ENCODE measurements at regions not wholly inside any gene's neighbourhood (a gene's known extent, or its start where the extent isn't known, plus 50 kb on each side); places are given as distances from the start of the nearest gene placed in this dataset.
"Not testable (repeated sequence)": the region's sequence is repeated elsewhere in the genome, so short reads cannot be mapped to it uniquely, and the experiment has no call there.

DNA sequence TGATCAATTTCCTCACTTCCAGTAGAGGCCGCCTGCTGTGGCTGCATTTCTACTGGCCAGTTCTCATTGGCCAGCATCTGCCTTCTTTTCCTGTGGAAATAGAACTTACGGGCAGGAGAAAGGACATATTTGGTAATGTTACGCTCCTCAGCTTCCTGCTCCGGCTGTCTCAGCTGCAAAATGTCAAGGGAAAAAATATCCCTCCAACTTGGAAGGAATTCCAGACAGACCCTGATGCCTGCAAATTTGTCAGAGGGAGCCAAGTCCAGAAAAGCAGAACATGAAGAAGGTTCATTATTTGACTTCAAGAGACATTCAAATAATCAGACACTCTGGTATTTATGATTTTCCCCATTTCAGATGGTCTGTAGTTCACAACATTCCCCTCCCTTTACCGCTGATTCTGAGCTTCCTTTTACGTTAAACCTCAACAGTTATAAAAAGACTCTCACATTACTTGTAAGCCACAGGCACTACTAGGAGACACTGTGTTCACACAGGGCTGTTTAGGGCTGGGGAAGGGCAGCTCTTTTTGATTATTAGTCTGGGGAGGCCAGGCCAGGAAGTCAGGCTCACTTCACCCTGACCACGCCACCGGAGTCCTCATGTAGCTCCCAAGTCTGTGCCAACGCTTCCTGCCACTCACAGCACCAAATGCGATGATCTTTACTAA is 179.6 kb upstream of the CCN2 start:
- H3K27me3 ChIP-seq (ENCODE audit: control insufficient read depth, insufficient read depth) = no peaks in the 10 kb centered on the region
- peaks cover 7% of the 10 kb centered on the region for H3K4me1 ChIP-seq (ENCODE audit: control insufficient read depth, insufficient read depth, low read length)
- ATAC-seq (peak; percentile 82 to 85), DNase-seq (peak; percentile 68 to 83 (median 71))
- 32% methylated on average over 10 of the region's 10 CpGs for WGBS
- H3K9me3 ChIP-seq (ENCODE audit: control insufficient read depth, low read length) = no peaks in the 10 kb centered on the region
- H3K4me3 ChIP-seq (ENCODE audit: low read length) = no peak overlapping the region
- H3K27ac ChIP-seq (ENCODE audit: low read length) = peak overlapping the region; percentile 98
- intact Hi-C loops (cut with DNase I) = loop anchor here in 3 of 4 donors (2.0 to 10.0 kb wide), 3 partner anchors 68 to 178 kb away; partner anchors contain the start of gene CCN2 (in 3 of the 3)

DNA sequence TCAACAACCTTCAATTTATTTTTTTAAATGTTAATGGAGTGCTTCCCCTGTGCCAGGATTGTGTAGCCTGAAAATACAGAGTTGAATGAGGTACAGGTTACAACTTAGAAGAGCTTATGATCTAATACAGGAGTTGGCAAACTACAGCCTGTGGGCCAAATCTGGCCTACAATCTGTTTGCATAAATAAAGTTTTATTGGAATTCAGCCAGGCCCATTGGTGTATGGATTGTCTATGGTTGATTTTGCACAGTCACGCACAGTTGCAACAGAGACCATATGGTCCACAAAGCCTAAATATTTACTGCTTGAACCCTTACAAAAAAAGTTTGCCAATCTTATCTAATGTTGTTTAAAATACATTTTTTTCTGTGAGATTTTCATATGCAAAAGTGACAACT is 177.3 kb upstream of the CCN2 start:
- 100% methylated on average over 1 of the region's 1 CpG for WGBS
- H3K4me1 ChIP-seq (ENCODE audit: control insufficient read depth, insufficient read depth, low read length) = peaks cover 4% of the 10 kb centered on the region
- intact Hi-C loops (cut with DNase I) = no loop called here
- H3K9me3 ChIP-seq (ENCODE audit: control insufficient read depth, low read length) = no peaks in the 10 kb centered on the region
- H3K27ac ChIP-seq (ENCODE audit: low read length) = no peak overlapping the region
- no peak for ATAC-seq
- DNase-seq = no peak
- no peak overlapping the region for H3K4me3 ChIP-seq (ENCODE audit: low read length)
- no peaks in the 10 kb centered on the region for H3K27me3 ChIP-seq (ENCODE audit: control insufficient read depth, insufficient read depth)

DNA sequence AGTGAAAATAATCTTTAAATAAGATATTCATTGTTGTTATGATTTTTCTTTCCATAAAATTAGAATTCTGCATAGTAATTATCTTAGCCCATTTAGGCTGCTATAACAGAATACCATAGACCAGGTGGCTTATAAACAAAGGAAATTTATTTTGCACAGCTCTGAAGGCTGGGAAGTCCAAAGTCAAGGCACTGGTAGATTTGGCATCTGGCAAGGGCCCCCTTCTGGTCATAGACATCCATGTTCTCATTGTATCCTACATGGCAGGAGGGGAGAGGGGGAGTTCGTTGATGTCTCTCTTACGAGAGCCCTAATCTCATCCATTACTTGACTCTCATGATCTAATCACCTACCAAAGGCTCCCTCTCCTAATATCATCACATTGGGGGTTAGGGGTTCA is 175.0 kb upstream of the CCN2 start:
- WGBS = 96% methylated on average over 2 of the region's 2 CpGs
- Histone ChIP-seq H3K27ac (ENCODE audit: low read length) (no peak overlapping the region), H3K27me3 (ENCODE audit: control insufficient read depth, insufficient read depth) (no peaks in the 10 kb centered on the region), H3K4me3 (ENCODE audit: low read length) (no peak overlapping the region), H3K9me3 (ENCODE audit: control insufficient read depth, low read length) (no peaks in the 10 kb centered on the region), H3K4me1 (ENCODE audit: control insufficient read depth, insufficient read depth, low read length) (no peaks in the 10 kb centered on the region)
- intact Hi-C loops (cut with DNase I) = no loop called here
- ATAC-seq (no peak), DNase-seq (no peak)

DNA sequence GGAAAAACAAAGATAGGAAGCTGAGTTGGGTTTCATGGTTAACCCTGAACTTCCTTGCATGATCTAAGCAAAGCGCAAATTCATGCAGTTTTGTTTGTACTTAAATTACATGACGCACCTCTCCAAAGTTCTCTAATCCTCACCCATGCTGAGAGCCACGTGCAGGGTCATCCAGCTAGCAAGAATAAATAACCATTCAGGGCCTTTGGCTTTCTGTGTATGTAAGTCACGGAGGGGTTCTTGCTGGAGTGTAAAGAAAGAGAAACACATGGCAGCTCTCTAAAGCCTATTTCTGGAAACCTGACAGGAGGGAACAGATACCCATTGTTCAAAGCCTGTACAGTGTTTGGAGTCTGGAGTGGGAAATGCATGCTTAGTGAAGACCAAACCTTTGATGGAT is 171.7 kb upstream of the CCN2 start:
- H3K27ac ChIP-seq (ENCODE audit: low read length) = no peak overlapping the region
- intact Hi-C loops (cut with DNase I) = no loop called here
- H3K9me3 ChIP-seq (ENCODE audit: control insufficient read depth, low read length) = no peaks in the 10 kb centered on the region
- 47% methylated on average over 4 of the region's 4 CpGs for WGBS
- ATAC-seq (peak; percentile 51 to 86), DNase-seq (peak in 1 of 3 donors; percentile 25)
- H3K27me3 ChIP-seq (ENCODE audit: control insufficient read depth, insufficient read depth) = no peaks in the 10 kb centered on the region
- no peaks in the 10 kb centered on the region for H3K4me1 ChIP-seq (ENCODE audit: control insufficient read depth, insufficient read depth, low read length)
- H3K4me3 ChIP-seq (ENCODE audit: low read length) = no peak overlapping the region

DNA sequence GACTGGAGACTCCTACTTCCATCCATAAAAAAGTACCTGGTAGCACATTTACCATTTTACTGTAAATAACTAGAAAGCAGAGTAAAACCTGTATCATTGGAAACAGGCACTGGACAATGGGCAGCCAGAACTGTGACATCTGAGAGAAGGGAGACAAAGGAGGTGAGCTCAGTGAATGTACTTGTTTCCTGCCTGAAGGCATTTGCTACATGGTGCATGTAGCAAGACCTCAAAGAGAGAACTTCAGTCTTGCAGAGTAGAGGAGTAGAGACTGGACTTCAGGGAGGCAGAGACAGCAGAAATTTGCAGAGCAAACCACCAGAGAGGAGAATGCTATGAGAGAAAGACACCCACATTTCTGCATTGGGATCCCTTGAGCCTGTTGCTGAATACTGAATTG is 171.0 kb upstream of the CCN2 start:
- H3K4me1 ChIP-seq (ENCODE audit: control insufficient read depth, insufficient read depth, low read length) = no peaks in the 10 kb centered on the region
- no peak overlapping the region for H3K27ac ChIP-seq (ENCODE audit: low read length)
- H3K9me3 ChIP-seq (ENCODE audit: control insufficient read depth, low read length) = no peaks in the 10 kb centered on the region
- intact Hi-C loops (cut with DNase I) = no loop called here
- no peaks in the 10 kb centered on the region for H3K27me3 ChIP-seq (ENCODE audit: control insufficient read depth, insufficient read depth)
- DNase-seq (no peak), ATAC-seq (no peak)
- no peak overlapping the region for H3K4me3 ChIP-seq (ENCODE audit: low read length)

DNA sequence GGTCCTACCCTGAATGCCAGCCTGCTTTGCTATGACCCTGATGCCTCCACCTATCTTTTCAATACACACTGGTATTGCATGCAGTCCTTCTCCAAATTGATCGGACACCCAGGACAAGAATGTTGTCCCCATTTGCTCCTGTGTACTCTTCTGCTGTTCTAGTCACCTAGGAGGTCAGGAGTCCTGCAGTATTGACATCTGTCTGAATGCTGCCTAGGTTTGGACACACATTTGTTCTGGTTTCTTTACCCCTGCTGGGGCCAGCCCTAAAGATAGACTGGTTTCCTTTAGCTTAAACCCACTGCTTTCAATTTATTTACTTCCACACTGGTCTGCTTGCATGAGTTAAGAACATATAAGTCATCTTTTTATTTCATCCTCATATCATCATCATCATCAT is 167.0 kb upstream of the CCN2 start:
- no peak overlapping the region for H3K4me3 ChIP-seq (ENCODE audit: low read length)
- intact Hi-C loops (cut with DNase I) = no loop called here
- WGBS = 88% methylated on average over 1 of the region's 1 CpG
- no peaks in the 10 kb centered on the region for H3K27me3 ChIP-seq (ENCODE audit: control insufficient read depth, insufficient read depth)
- no peaks in the 10 kb centered on the region for H3K9me3 ChIP-seq (ENCODE audit: control insufficient read depth, low read length)
- DNase-seq = no peak
- no peaks in the 10 kb centered on the region for H3K4me1 ChIP-seq (ENCODE audit: control insufficient read depth, insufficient read depth, low read length)
- no peak for ATAC-seq
- no peak overlapping the region for H3K27ac ChIP-seq (ENCODE audit: low read length)

DNA sequence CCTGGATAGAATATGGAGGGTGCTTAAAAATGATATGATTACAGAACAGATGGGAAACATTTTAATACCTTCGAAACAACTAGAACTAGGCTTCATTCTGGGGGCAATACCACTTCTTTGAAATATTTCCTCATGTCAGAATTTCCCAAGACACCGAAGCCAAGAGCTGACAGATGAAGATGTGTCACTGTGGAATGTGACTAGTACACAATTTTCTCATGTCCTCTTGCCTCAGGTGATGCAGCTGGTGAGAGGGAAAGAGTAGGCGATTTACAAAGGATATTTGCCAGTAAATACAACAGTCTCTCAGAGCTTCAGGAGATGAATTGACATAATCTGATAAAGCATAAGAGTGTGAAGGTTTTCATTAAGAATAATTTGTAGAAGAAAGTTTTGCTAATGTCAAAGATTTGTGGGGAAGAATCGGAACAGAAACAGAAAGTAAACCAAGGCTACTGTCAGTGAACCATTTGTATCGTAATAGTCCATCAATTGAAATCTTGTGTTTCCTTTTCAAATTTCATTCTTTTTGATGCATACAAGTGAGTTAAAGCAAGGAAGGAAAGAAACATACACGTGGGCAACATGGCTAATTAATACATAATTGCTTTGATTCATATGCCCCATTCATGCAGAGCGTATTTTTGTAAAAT is 164.7 kb upstream of the CCN2 start:
- no peaks in the 10 kb centered on the region for H3K9me3 ChIP-seq (ENCODE audit: control insufficient read depth, low read length)
- no peaks in the 10 kb centered on the region for H3K27me3 ChIP-seq (ENCODE audit: control insufficient read depth, insufficient read depth)
- H3K27ac ChIP-seq (ENCODE audit: low read length) = no peak overlapping the region
- no peaks in the 10 kb centered on the region for H3K4me1 ChIP-seq (ENCODE audit: control insufficient read depth, insufficient read depth, low read length)
- DNase-seq (no peak), ATAC-seq (peak in 1 of 2 donors; percentile 31)
- WGBS = 45% methylated on average over 7 of the region's 7 CpGs
- peak overlapping the region; percentile 43 for H3K4me3 ChIP-seq (ENCODE audit: low read length)
- intact Hi-C loops (cut with DNase I) = no loop called here

DNA sequence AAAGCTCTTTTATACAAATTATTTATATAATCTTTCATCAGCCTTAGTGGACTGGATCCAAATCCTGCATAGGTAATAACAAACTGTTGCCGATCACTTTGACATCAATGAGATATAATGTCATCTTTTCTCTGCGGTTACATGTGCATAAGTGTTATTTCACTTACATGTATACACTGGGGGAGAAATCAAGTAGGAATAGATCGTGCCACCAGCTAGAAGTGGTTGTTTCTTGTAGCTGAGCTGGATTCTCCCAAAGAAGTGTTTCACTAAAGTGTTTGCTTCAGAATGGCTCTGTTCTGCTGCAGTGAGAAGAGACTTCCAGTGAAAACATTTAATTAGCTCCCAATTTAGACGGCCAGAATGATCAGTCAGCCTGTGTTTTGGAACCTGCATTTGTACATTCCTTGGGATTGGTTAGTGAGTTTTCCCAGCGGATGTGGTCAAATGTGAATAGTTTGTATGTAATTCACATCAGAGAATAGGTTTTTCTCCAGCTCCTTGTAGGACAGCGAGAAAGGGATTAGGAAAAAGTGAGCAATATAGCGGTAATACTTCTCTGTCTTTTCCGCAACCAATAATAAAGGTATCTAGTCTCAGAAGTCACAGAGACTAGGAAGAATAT is 163.1 kb upstream of the CCN2 start:
- H3K27ac ChIP-seq (ENCODE audit: low read length) = no peak overlapping the region
- 90% methylated on average over 8 of the region's 8 CpGs for WGBS
- intact Hi-C loops (cut with DNase I) = no loop called here

DNA sequence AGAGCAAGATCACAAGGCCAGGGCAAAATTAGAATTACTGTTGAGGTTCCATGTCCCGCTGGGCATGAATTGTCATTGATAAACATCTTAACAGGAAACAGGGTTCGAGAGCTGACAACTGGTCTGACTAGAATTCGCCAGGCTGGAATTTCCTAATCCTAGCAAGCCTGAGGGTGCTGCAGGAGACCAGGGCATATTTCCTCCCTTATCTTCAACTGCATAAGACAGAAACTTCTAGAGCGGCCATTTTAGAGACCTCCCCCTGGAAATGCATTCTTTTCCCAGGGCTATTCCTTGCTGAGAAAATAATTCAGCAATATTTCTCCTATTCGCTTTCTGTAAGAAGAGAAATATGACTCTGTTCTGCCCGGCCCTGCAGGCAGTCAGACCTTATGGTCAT is 158.6 kb upstream of the CCN2 start:
- intact Hi-C loops (cut with DNase I); ATAC-seq; H3K27ac ChIP-seq (ENCODE audit: low read length); H3K4me1 ChIP-seq (ENCODE audit: control insufficient read depth, insufficient read depth, low read length); H3K9me3 ChIP-seq (ENCODE audit: control insufficient read depth, low read length); DNase-seq; H3K4me3 ChIP-seq (ENCODE audit: low read length); H3K27me3 ChIP-seq (ENCODE audit: control insufficient read depth, insufficient read depth): not testable (repeated sequence)
- 88% methylated on average over 6 of the region's 6 CpGs for WGBS

More for the DNA sequence above, 163.1 kb upstream of the CCN2 start:
- H3K4me3 ChIP-seq (ENCODE audit: low read length) = no peak overlapping the region
- H3K9me3 ChIP-seq (ENCODE audit: control insufficient read depth, low read length) = no peaks in the 10 kb centered on the region
- no peaks in the 10 kb centered on the region for H3K27me3 ChIP-seq (ENCODE audit: control insufficient read depth, insufficient read depth)
- ATAC-seq (no peak), DNase-seq (no peak)
- H3K4me1 ChIP-seq (ENCODE audit: control insufficient read depth, insufficient read depth, low read length) = no peaks in the 10 kb centered on the region

DNA sequence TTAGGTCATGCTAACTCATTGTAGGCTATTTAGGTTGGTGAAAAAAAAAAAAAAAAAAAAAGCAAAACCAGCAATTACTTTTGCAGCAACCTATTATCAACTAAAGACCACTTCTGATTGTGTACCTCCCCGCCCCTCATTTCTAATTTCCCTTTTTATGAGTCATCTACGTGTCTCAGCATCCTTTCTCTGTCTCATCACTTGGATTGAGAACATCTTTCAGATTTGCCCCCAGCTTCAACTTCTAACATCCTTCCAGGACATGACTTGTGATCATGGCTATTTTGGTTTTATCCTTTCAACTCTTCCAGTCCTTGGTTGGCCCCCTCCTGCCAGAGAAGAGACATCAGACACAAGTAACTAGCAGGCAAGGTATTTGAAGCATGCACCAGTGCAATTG is 156.7 kb upstream of the CCN2 start:
- Histone ChIP-seq H3K27me3 (ENCODE audit: control insufficient read depth, insufficient read depth) (no peaks in the 10 kb centered on the region), H3K4me3 (ENCODE audit: low read length) (no peak overlapping the region), H3K4me1 (ENCODE audit: control insufficient read depth, insufficient read depth, low read length) (no peaks in the 10 kb centered on the region), H3K9me3 (ENCODE audit: control insufficient read depth, low read length) (no peaks in the 10 kb centered on the region), H3K27ac (ENCODE audit: low read length) (no peak overlapping the region)
- 78% methylated on average over 2 of the region's 2 CpGs for WGBS
- no peak for DNase-seq
- intact Hi-C loops (cut with DNase I) = no loop called here
- ATAC-seq = no peak

DNA sequence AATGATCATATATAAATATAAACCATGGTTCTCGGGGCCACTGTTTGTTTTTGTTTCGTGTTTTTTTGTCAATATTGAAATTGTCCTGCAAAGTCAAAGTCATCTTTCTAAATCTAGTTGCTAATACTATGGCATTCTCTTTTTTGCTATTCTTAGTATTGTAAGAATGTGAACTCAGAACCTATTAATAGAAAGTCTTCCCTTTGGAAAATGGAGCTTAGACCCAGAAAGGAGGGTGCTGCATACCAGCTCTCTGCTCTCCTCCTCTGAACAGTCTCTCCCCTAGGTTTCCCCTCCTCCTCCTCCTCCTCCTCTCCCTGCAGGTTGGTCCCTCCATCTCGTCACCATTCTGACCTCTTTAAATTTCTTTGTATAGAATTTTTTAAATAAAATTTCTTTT is 150.4 kb upstream of the CCN2 start:
- DNase-seq (no peak), ATAC-seq (peak in 1 of 2 donors; percentile 52)
- WGBS = 78% methylated on average over 3 of the region's 3 CpGs
- Histone ChIP-seq H3K4me3 (ENCODE audit: low read length) (no peak overlapping the region), H3K4me1 (ENCODE audit: control insufficient read depth, insufficient read depth, low read length) (peaks cover 2% of the 10 kb centered on the region), H3K27me3 (ENCODE audit: control insufficient read depth, insufficient read depth) (no peaks in the 10 kb centered on the region), H3K9me3 (ENCODE audit: control insufficient read depth, low read length) (no peaks in the 10 kb centered on the region), H3K27ac (ENCODE audit: low read length) (no peak overlapping the region)
- intact Hi-C loops (cut with DNase I) = no loop called here

Data from right cardiac atrium (tissue), 5 donors.